Activated T-cell treated with anti-CD3 and anti-CD28 coated beads, Interleukin-2, amount 50 U/mL, for 48 hours (primary cell): ENCODE measurements at regions not wholly inside any gene's neighbourhood (a gene's known extent, or its start where the extent isn't known, plus 50 kb on each side); places are given as distances from the start of the nearest gene placed in this dataset.

Source experiments
- DNase-seq, 2 experiments: peaks; one replicate each; pipeline ENCODE4 v3.0.0-alpha.2; 2020

DNA sequence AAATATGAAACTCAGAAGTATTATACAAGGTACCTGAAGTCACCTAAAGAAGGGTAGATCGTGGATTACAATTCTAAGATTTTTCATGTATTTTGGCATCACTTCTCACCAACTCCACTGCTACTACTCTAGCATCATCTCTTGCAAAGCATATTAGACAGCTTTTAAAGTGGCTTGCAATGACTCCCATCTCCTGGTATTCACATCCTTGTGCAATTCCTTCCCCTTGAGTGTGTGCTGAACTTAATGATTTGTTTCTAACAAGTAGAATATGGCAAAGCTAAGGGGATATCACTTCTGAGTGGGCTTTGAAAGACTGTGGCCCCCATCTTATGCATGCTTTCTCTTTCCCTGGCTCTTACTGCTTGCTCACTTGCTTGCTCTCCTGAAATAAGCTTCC is 280.2 kb downstream of the SNX13 start:
- no peak for DNase-seq

DNA sequence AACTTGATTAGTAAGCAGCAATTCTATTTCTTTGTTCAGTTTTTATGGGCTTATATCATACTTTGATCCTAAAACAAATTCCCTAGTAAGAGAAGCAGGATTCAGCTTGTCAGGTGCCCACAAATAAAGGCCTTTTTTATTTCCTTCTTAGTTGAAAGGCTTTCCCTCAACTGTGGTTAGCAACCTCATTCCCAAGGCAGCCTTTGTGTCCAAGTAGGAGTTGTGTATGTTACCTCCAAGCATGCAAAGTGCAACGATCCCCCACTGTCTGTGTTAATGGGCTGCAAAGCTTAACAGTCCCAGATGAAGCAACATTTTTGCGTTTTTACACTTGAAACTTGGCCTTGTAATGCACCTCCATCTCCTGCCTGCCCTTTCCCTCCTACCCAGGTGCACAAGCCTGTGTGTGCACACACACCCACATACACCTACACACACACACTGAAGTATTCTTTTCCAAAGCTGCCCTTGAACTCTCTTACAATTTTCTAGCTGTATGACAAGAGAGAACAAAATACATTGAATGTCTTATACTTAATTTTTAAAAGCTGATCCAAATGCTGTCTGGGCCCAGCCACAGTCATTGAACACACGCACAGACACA is 278.2 kb downstream of the SNX13 start:
- DNase-seq = no peak

DNA sequence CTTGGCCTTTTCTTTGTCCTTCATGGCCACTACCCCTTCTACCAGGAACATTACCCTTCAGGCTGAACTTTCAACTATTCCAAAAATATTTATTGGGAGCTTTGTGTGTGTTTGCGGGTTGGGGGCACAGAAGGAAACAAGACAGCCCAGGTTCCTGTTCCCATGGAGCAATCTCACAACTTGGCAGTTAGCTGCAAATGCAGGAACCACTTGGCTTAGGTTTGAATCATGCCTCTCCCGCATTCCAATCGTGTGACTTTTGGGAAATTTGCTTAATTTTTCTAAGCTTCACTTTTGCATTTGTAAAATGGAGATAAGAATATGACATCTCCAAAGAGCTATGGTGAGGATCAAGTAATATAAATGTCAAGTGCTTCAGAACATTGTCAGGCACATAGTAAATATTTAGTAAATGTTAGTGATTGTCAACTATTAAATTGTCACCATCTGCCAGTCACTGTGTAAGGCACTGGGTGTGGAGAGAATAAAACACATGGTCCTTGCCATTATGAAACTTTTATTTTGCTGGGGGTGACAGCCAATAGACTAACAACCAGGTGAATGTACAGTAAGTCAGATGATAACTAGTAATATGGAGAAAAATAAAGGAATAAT is 277.1 kb downstream of the SNX13 start:
- DNase-seq = no peak

DNA sequence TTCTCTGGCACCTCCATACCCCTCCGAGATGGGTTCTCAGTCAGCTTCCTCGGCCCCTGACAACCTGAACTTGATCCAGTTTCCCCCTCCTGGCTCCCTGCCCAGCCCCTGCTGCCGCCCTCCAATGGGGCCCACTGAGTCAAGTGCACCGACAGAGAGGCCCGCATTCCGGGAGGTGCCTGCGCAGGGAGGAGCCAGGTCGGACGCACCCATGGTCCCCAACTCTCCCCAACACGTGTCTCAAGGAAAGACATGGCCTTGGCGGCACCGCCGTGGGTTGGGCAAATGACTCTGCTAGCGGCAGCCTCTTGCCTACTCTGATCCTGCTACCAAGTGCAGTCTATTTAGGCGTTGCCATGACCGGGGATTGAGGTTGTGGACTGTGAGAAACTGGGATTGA is 275.3 kb downstream of the SNX13 start:
- no peak for DNase-seq

DNA sequence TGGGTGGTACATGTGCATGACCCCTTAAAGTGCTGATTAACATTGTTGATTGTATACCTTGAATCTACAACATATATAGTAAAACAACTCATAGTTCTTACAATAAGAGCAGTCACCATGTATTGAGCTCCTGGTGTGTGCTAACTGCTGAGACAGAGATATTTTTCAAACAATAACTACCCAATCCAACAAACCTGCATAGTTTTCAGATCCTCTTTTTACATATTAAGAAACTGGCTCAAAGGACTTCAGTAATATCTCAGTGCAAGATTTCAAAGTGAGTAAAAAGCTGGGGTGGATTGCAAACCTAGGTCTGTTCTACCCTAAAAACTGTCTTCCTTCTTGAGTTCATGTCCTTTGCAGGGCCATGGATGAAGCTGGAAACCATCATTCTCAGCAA is 272.2 kb downstream of the SNX13 start:
- no peak for DNase-seq

DNA sequence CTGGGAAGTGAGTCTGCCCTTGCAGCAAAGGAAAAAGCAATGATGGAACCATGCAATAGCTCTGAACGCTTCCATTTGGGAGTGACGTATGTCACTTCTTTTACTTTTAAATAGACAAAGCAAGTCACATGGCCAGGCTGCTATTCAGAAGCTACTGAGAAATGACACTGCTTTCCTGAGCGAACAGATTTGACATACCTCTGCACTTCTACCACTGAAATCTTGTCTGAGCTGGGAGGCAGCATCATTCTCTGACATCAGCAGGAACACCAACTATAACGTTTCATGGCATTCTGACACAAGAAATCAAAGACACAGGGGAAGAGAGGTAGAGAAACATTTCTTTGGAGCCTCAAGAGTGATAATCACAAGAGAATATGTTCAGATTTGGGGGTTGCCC is 271.1 kb downstream of the SNX13 start:
- DNase-seq = no peak

DNA sequence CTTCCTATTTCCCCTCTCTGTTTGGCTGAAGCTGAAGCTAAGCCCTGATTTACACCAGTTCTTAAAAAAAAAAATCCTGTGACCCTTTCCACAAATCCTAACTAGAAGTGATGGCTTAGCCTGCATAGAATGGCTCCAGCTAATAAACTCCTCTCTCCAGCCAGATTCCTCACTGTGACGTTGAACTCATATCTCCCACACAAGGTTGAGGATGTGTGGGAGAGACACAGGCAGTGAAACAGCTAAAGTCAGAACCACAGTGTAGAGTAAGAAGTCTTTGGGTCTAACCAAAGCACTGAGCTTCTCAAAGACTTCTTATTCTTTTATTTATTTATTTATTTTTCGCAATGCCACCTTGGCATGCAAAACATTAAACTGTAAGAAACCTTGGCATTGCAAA is 268.3 kb downstream of the SNX13 start:
- no peak for DNase-seq

DNA sequence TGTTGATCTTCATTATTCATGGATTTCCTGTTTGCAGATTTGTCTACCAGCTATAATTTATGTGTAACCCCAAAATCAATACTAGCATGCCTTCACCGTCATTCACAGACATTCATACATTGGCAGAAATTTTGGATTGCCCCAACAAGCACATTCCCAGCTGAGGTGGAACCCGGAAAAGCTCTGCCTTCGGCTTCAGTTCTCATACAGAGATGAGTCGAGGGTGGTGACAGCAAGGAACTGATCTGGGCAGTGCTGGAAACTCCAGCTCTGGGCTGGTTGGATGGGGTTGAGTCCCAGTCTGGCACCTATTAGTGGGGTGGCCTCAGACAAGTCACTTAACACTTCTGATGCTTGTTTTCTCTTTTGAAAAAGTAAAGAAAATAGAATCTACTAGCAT is 267.5 kb downstream of the SNX13 start:
- DNase-seq = no peak

DNA sequence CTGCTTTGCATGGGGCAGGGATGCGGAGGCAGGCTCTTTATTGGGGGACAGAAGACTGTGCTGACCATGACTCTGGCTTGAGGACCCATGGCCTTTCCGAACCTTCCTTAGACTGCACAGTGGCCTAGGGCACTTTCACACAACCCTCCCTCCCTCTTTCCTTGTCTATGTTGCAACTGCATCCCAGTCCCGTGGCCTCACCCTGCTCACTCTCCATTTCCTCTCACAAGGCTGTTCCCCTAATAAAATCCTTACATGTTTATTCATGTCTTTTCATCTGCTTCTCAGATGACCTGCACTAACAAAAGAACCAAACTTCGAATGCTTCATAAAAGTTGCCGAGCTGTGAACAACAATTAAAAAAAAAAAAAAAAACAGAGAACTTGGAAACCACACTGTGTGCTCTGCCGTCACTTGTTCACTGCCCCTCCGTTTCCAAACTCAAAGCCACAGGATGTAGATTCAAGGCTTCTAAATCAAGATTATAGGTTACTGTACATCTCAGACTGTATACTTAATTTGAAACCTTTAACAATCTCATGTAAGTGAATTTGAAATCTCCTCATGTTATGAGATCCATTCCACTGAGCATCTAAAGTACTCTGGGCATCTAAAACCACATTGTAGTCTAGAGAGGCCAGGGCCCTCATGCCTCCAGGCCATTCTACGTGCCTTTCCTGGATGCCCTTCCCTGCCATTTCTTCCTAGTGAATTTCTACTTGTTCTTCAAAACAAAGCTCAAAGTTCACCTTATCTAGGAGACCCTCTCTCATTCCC is 265.9 kb downstream of the SNX13 start:
- DNase-seq = no peak

DNA sequence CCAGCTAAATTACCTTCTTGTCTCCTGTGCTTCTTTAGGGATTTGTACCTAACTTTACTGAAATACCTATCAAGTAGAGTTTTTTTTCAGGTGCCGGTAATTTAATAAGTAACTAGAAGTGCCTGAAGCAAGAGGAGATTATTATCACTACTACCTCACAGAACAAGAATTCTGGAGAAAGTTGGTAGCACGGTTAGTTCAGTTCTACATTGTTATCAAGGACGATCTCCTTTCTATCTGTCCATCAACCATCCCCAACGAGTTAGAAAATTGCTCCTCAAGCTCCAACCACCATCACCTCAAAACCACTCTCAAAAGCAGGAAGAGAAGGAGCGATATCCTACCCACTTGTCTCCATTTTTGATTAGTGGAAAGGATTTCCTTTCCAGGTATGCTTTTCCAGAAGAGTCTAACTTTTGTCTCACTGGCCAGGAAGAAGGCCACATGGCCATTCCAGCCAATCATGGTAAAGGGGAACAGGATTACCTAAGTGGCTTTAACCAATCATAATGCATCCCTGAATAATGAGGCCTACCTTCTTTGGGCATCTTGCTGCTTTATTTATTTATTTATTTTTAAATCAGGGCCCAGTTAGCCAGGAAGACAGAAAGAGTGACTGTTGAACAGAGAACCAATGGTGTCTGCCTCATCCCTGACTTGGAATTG is 265.2 kb downstream of the SNX13 start:
- no peak for DNase-seq

DNA sequence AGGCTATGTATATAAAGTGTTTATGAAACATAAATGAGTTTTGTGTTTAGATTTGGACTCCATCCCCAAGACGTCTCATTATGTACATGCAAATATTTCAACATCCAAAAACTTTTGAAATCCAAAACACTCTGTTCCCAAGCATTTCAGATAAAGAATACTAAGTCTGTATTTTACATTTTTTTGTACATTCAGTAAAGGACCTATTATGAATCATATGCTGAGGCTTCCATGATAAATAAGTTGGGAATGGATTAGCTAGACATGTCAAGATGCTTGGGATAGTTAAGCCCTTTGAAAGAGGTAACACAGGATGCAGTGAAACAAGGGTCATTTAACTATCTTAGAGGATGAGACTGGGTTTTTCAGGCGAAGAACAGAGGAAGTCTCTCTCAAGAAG is 262.9 kb downstream of the SNX13 start:
- DNase-seq = no peak

DNA sequence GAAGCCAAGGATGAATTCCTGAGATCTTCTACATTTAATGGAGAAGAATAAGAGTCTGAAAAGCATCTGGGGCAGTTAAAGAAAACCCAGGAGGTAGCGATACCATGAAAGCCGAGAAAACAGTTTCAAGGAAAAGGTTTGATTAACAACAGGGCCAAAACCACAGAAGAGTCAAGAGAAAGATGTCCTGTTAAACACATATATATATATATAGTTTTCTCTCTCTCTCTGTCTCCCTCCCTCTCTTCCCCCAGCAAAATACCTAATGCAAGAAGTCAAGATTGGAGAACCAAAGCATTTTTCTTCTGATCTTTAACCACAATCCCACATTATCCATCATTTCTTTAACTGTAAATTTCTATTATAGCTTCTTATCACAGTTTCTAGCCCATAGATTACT is 261.4 kb downstream of the SNX13 start:
- DNase-seq = no peak

DNA sequence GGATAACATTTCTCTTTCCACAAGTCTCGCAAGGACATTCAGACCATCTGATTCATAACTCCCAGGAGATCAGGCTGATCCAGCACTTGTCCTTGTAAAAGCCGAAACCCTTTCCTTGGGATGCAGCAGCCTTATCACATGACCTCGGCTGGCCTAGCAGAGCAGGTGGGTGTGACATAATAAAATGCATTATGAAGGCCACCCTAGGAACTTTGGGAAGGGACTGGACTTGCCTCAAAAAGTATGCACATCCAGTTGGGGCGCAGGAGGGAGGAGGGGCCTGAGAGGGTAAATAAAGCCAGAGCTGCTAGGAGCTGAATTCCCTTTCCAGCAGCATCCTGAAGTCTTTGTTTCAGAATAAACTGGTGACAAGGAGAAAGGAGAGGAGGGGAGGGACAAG is 260.8 kb downstream of the SNX13 start:
- no peak for DNase-seq

DNA sequence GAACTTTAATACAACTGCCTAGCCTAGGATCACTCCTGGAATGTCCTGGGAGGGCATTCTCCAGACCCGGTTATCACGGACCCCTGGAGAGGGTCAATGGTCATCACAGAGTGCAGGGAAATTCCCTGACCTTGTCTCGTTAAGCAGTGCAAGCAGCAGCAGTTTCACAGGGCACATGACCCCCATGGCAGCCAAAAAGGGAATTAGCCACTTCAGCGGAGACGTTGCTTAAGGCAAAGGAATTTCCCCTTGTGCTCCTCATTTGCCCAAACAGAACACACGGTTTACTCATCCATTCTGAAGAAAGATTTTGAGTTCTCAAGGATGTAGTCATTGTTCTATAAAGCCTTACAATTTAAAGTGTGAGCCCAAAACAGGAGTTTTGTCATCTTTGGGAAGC is 260.3 kb downstream of the SNX13 start:
- DNase-seq = no peak

DNA sequence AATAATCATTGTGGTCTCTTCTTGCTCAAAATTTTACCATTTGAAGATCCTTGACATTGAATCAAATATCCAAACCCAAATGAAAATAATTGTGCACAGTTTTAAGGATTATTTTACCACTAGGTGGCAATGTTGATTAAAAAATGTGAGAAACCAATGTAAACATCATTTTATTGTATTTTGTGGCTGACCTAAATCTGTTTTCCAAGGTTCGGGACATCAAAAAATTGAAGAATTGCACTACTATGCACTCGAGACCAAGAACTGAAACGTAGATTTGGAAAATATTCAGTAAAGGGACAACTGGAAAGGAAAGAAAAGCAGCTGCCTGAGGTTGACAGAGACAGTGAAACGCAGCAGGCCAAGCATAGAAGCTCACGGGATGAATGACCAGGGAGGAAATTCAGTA is 259.3 kb downstream of the SNX13 start:
- DNase-seq = no peak

DNA sequence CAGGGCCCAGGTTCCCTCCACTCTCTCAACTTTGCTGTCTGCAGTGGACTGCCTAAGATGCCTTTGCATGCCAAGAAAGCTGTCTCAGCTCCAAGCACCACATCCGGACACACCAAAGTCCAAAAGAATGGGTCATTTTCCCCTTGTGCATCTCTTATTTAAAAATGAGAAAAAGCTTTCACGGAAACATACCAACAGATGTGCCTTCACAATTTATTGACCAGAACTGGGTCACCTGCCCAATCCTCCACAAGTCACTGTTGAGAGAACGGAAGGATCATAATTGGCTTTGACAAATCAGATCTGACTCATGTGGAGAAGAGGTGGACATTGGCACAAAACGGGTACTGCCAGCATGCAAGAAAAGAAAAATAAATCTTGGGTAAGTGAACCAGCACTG is 258.3 kb downstream of the SNX13 start:
- no peak for DNase-seq

DNA sequence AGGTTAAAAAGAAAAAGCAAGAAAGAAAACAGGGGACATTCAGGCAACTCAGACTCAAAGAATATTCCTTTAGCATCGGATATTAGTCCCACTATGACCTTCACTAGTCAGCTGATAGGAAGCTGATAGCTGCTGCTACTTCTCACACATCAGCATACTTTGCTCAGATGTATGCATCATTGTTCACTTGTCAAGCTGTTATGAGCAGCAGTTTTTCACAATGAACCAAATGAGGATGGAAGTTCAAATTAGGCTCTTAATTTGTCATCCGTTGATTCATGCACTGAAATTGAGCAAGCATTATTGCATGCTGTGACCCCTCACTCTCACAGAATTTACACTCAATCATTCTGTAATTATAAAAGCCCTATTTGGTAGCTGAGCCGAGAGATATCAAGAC is 257.7 kb downstream of the SNX13 start:
- DNase-seq = no peak

DNA sequence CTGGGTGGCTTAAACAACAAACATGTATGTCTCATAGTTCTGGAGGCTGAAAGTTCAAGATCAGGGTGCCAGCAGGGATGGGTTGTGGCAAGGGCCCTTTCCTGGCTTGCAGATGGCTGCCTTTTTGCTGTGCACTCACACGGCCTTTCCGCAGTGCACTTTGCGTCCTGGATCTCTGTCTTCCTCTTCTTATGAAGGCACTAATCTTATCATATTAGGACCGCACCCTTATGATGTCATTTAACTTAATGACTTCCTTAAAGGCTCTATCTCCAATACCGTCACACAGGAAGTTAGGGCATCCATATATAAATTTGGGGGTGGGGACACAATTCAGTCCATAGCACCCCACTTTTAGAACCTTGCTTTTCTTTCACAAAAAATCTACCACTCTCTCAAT is 255.2 kb downstream of the SNX13 start:
- DNase-seq = no peak

DNA sequence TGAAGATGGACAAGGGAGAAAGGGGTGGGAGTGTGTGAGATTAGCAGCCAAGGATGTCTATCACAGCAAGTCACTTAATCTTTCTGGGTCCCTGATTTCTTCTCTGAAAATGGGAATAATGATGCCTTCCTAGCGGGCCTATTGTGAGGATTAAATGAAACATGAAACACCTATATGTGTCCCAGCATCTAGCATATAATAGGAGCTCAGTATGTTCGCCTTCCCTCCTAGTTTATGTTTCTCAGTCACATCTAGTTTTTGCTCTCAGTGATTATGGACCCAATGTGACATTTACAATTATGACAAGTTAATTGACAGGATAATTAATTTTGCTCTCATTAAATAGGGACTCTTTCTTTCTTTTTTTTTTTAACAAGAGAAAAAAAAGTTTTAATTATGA is 252.9 kb downstream of the SNX13 start:
- DNase-seq = no peak

DNA sequence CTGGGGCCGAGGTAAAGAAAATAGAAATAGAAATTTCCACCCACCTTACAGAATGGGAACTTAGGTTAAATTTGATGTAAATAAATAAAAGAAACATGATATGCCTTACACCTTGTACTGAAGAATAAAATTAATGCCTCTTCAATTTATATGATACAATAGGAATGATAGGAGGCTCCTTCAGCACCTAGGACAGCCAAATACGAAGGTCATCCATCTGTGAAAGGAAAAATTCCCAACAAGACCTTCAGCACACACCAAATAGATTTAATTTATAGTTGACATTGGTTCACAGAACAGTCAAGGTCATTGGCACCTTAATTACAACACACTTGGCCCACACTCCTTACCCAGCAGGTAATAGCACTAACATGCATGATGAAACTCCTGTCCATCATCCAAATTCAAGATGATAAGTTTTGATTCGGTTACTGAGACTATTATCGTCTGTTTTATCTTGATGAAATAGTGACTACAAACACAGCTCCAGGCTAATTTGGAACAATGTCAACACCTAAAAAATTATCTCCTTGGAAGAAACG is 250.9 kb downstream of the SNX13 start:
- no peak for DNase-seq

DNA sequence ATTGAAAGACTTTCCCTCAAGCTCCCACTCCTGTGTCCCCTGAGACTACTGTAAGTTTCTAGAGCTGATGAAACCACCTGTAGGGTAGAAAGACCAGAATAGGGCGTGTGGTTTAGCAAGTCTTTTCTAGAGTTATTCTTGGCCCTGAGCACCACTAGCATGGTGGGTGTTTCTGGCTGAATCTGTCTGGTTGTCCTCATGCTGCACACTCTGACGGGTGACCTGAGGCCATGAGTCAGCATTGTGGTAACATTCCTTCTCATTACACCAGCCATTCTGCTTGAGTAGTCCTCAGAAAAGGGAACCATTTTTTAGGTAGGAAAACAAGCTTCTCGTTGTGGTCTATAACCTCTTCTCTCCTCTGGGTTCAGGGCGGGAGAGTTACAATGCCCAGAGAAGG is 250.3 kb downstream of the SNX13 start:
- no peak for DNase-seq

DNA sequence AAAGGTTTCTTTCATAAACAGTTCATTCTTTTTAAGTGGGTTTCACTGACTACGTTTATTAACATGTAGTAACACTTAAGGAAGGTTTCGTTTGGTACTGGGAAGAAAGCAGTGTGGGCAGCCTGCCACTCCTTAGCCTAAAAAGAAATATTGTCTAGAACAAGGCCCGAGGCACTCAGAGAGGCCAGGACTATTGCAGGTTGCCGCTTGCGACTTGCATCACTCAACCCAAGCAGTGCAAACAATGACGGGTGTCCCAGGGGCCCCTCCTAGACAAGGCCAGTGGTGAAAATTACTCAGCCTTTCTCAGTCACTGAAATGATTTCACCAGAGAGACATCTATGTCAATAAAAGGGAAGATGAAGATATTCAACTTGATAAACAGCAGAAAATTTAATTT is 243.9 kb downstream of the SNX13 start:
- no peak for DNase-seq

DNA sequence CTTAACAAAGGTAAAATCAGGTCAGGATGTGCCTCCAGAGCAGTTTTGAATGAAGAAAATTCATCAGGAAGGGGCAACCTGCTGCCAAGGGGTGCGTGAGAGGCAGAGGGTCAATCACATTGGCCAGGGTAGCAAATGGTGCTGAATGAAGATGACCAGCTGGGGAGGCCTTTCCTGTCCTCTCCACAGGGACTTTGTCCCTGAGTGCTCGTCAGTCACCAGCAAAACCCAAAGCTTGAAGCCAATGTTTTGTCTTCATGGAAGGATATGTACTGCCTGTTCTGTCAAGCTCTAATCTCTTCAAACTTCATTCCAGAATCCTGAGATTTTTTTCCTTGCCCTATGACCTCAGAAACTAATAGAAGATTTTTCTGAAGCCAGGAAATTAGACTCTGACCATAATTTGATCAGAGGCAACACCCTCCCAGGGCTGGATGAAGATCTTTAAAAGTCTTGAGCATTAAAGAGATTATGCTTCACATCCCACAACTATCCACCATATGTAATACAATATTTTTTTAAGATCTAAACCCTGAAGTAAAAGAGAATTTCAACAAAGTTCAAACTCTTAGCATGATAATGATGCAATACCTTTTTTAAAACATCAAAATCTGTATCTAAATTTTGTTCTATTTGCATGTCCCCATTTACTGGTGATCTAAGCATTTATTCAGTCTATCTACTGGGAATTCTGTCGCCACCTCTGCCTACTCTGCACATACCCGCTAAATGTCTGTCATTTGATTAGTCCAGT is 243.0 kb downstream of the SNX13 start:
- DNase-seq = no peak
